IMR-90 (cell line): ENCODE measurements at regions not wholly inside any gene's neighbourhood (a gene's known extent, or its start where the extent isn't known, plus 50 kb on each side); places are given as distances from the start of the nearest gene placed in this dataset.
"Not testable (repeated sequence)": the region's sequence is repeated elsewhere in the genome, so short reads cannot be mapped to it uniquely, and the experiment has no call there.

Experiments used
- ATAC-seq: fragments of 200-7000 bp; cut with Tn5 transposase; 2 replicates; pipeline ENCODE4 v1.9.1; 2020; ENCODE audit warnings: low read depth, mild to moderate bottlenecking, moderate library complexity
- BruUV-seq: library from RNA; stranded (reverse); fragments of 400-500 nt; replicated peaks from 2 replicates; lab custom pipeline; 2021; lab: Mats Ljungman, UMichigan
- CTCF ChIA-PET: fragments of 300-600 bp; formaldehyde crosslinking; extraction: SDS; loops from one replicate; lab custom pipeline; 2021; ENCODE audit warnings: antibody characterized with exemption; lab: Yijun Ruan, JAX
- POLR2A ChIA-PET: fragments of 300-600 bp; sonication (Branson Sonifier 250); formaldehyde crosslinking; loops from one replicate; lab custom pipeline; 2022; ENCODE audit warnings: antibody characterized with exemption; ENCODE audit not compliant: unreplicated experiment; lab: Charles Lee
- DNase-seq: peaks from one replicate; pipeline ENCODE4 v3.0.0; 2013
- H2AFZ ChIP-seq: replicated peaks from 2 replicates; pipeline ENCODE3; 2013; ENCODE audit warnings: low read length, mild to moderate bottlenecking; ENCODE audit not compliant: poor library complexity
- H2AK5ac ChIP-seq: 2 replicates; pipeline ENCODE4 v1.6.1; 2013; ENCODE audit warnings: low read depth, low read length, inconsistent platforms
- H2AK9ac ChIP-seq: replicated peaks from 2 replicates; pipeline ENCODE3; 2013; ENCODE audit warnings: mild to moderate bottlenecking, low read depth, low read length, moderate library complexity; ENCODE audit not compliant: poor library complexity
- H2BK120ac ChIP-seq: 2 replicates; pipeline ENCODE4 v1.6.1; 2013; ENCODE audit warnings: low read depth, low read length, inconsistent platforms
- H2BK15ac ChIP-seq: 3 replicates; pipeline ENCODE4 v1.6.1; 2013; ENCODE audit warnings: low read depth, low read length, inconsistent platforms
- H2BK20ac ChIP-seq: 2 replicates; pipeline ENCODE4 v1.6.1; 2013; ENCODE audit warnings: low read depth, mild to moderate bottlenecking, inconsistent platforms, low read length, moderate library complexity
- H2BK5ac ChIP-seq: 2 replicates; pipeline ENCODE4 v1.6.1; 2013; ENCODE audit warnings: mild to moderate bottlenecking, low read depth, low read length, inconsistent platforms; ENCODE audit not compliant: poor library complexity, severe bottlenecking
- H3K14ac ChIP-seq: replicated peaks from 2 replicates; pipeline ENCODE4 v1.6.1; 2013; ENCODE audit warnings: low read depth, low read length, inconsistent platforms
- H3K18ac ChIP-seq: 2 replicates; pipeline ENCODE4 v1.6.1; 2013; ENCODE audit warnings: low read depth, low read length, control low read depth
- H3K23ac ChIP-seq: 2 replicates; pipeline ENCODE4 v1.6.1; 2013; ENCODE audit warnings: low read depth, low read length, inconsistent platforms
- H3K27ac ChIP-seq: 2 replicates; pipeline ENCODE4 v1.5.1; 2013; ENCODE audit warnings: mild to moderate bottlenecking, control low read depth, low read length; ENCODE audit not compliant: insufficient read depth
- H3K27me3 ChIP-seq: 2 replicates; pipeline ENCODE4 v1.6.1; 2013; ENCODE audit warnings: low read length; ENCODE audit not compliant: control insufficient read depth, insufficient read depth
- H3K36me3 ChIP-seq: 2 replicates; pipeline ENCODE4 v1.6.1; 2013; ENCODE audit warnings: low read length, mixed read lengths; ENCODE audit not compliant: control insufficient read depth, insufficient read depth
- H3K4ac ChIP-seq: 2 replicates; pipeline ENCODE4 v1.6.1; 2013; ENCODE audit warnings: low read depth, low read length, inconsistent platforms
- H3K4me1 ChIP-seq: 2 replicates; pipeline ENCODE4 v1.6.1; 2013; ENCODE audit warnings: low read length, mixed read lengths; ENCODE audit not compliant: control insufficient read depth, insufficient read depth
- H3K4me2 ChIP-seq: 2 replicates; pipeline ENCODE4 v1.6.1; 2013; ENCODE audit warnings: low read depth, mild to moderate bottlenecking, control low read depth, low read length, moderate library complexity
- H3K4me3 ChIP-seq: 2 replicates; pipeline ENCODE4 v1.5.1; 2013; ENCODE audit warnings: low read depth, mild to moderate bottlenecking, control low read depth, low read length, moderate library complexity; ENCODE audit not compliant: insufficient read depth
- H3K56ac ChIP-seq: 2 replicates; pipeline ENCODE4 v1.6.1; 2013; ENCODE audit warnings: low read length, inconsistent platforms; ENCODE audit not compliant: insufficient read depth; ENCODE audit errors: extremely low read depth
- H3K79me1 ChIP-seq, 2 experiments: 2 replicates each; pipeline ENCODE4 v1.6.1; 2013; ENCODE audit warnings: low read length in 2 of 2, inconsistent platforms in 1 of 2, low read depth in 1 of 2
- H3K9ac ChIP-seq: 2 replicates; pipeline ENCODE4 v1.6.1; 2013; ENCODE audit warnings: low read depth, low read length, control low read depth
- H3K9me1 ChIP-seq: 2 replicates; pipeline ENCODE4 v1.6.1; 2013; ENCODE audit warnings: low read length, inconsistent platforms; ENCODE audit not compliant: insufficient read depth
- H3K9me3 ChIP-seq: 2 replicates; pipeline ENCODE4 v1.6.1; 2013; ENCODE audit warnings: low read length; ENCODE audit not compliant: control insufficient read depth, insufficient read depth
- H4K20me1 ChIP-seq: 2 replicates; pipeline ENCODE4 v1.6.1; 2013; ENCODE audit warnings: low read length, inconsistent platforms; ENCODE audit not compliant: insufficient read depth
- H4K5ac ChIP-seq: 2 replicates; pipeline ENCODE4 v1.6.1; 2013; ENCODE audit warnings: mild to moderate bottlenecking, low read depth, low read length, control low read depth
- H4K8ac ChIP-seq, 2 experiments: 2 replicates each; pipeline ENCODE4 v1.6.1; 2013; ENCODE audit warnings: low read depth in 2 of 2, low read length in 2 of 2, control low read depth in 1 of 2, inconsistent platforms in 1 of 2
- H4K91ac ChIP-seq: 2 replicates; pipeline ENCODE4 v1.6.1; 2013; ENCODE audit warnings: low read depth, low read length, inconsistent platforms; ENCODE audit not compliant: insufficient read depth
- WGBS, 2 experiments: methylation state at CpG; one replicate each; pipeline versions ENCODE4 v1.1.5 to v1.1.7; 2013; ENCODE audit warnings: missing lambda C conversion rate in 2 of 2; ENCODE audit not compliant: insufficient read length in 1 of 2; ENCODE audit errors: extremely low coverage in 2 of 2; 5-methylcytosine and 5-hydroxymethylcytosine counted together
- dilution Hi-C: fragments of 300-500 bp; cut with HindIII; formaldehyde crosslinking; loops from one replicate; pipeline ENCODE4 v1.14.3; 2018; ENCODE audit warnings: low sequenced_read_pairs; ENCODE audit not compliant: unreplicated experiment
- in situ Hi-C: fragments of 300-500 bp; cut with MboI; formaldehyde crosslinking; loops from 3 replicates; pipeline ENCODE4 v1.14.3; 2019; ENCODE audit warnings: low sequenced_read_pairs, inconsistent platforms, mixed read lengths
- intact Hi-C: fragments of 100-400 bp; cut with micrococcal nuclease; formaldehyde crosslinking; loops from 2 replicates; pipeline ENCODE4 v1.10.0; 2022

DNA sequence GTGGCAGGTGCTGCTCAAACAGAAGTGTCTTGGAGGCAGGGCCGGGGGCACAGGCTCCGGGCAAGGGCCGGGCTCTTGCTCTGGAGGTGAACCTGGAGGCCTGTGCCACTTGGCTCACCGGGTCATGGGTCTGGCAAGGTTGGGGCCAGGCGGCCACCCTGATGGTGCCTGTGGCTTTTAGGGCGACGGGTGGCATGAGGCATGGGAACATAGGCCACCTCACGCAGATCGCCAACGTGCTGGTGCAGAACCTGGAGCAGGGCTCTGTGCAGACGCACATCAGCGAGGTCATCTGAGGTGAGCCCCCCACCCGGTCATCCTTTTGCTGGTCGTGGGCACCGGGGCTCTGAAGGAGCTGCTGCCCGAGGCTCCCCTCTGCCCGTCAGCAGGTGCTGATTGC is 202.7 kb downstream of the LIPI start:
- DNase-seq, ATAC-seq, H3K79me1 ChIP-seq, H3K9me1 ChIP-seq, H3K4me1 ChIP-seq, H2BK120ac ChIP-seq, H3K4me2 ChIP-seq, H4K5ac ChIP-seq, H3K23ac ChIP-seq, H2AK9ac ChIP-seq, H4K8ac ChIP-seq, H4K91ac ChIP-seq, in situ Hi-C loops, H3K14ac ChIP-seq, H3K18ac ChIP-seq, H2BK5ac ChIP-seq, H2AK5ac ChIP-seq, H3K4ac ChIP-seq, H3K27ac ChIP-seq, dilution Hi-C loops, H2BK15ac ChIP-seq, H2BK20ac ChIP-seq, H3K36me3 ChIP-seq, H3K56ac ChIP-seq, H3K4me3 ChIP-seq, H3K9ac ChIP-seq, BruUV-seq, H4K20me1 ChIP-seq, H3K9me3 ChIP-seq, POLR2A ChIA-PET, intact Hi-C loops, H3K27me3 ChIP-seq, H2AFZ ChIP-seq, CTCF ChIA-PET: not testable (repeated sequence)
- WGBS, 2 experiments = no CpG with 5 or more reads among the region's 17 CpGs

DNA sequence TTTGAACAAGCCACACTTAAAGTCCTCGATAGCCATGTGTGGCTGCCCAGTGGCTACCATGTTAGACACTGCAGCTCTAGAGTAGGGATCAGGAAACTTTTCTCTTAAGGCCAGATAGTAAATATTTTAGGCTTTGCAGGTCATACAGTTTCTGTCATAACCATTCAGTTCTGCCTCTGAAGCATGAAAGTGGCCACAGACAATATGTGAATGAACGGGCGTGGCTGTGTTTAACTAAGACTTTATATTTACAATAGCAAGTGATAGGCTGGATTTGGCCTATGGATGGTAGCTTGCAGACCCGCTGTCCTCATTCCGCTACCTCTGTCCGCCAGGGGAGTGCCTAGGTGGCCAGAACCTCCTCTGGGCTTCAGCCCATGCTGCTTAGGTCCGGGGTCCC is 204.6 kb downstream of the LIPI start:
- H3K18ac ChIP-seq, H2BK120ac ChIP-seq, H2BK5ac ChIP-seq, H3K4me3 ChIP-seq, H3K27me3 ChIP-seq, H4K91ac ChIP-seq, H2BK15ac ChIP-seq, H4K8ac ChIP-seq, H3K56ac ChIP-seq, H3K4me1 ChIP-seq, H2AK5ac ChIP-seq, H3K9ac ChIP-seq, ATAC-seq, H3K9me3 ChIP-seq, H3K4me2 ChIP-seq, H3K79me1 ChIP-seq, H2BK20ac ChIP-seq, H3K23ac ChIP-seq, dilution Hi-C loops, in situ Hi-C loops, H3K9me1 ChIP-seq, H3K27ac ChIP-seq, CTCF ChIA-PET, BruUV-seq, DNase-seq, H3K14ac ChIP-seq, intact Hi-C loops, H4K5ac ChIP-seq, H2AFZ ChIP-seq, POLR2A ChIA-PET, H3K4ac ChIP-seq, H2AK9ac ChIP-seq, H4K20me1 ChIP-seq, H3K36me3 ChIP-seq: not testable (repeated sequence)
- 60% methylated on average over 1 of the region's 7 CpGs; no CpG with 5 or more reads in 1 of the 2 experiments for WGBS, 2 experiments
